NB4 (cell line): ENCODE measurements at regions not wholly inside any gene's neighbourhood (a gene's known extent, or its start where the extent isn't known, plus 50 kb on each side); places are given as distances from the start of the nearest gene placed in this dataset.

ENCODE experiments used
- DNase-seq: peaks from one replicate; pipeline ENCODE4 v3.0.0; 2010; ENCODE audit warnings: low read depth
- H3K4me3 ChIP-seq: one replicate; pipeline ENCODE4 v1.5.1; 2011; ENCODE audit warnings: mild to moderate bottlenecking, low read depth, low read length, moderate library complexity
- CTCF ChIP-seq: IDR thresholded peaks from one replicate; pipeline ENCODE4 v1.5.1; 2012; ENCODE audit warnings: low read depth, low read length
- MAX ChIP-seq: IDR thresholded peaks from 2 replicates; pipeline ENCODE4 v1.6.1; 2011; ENCODE audit warnings: low read depth, low read length
- MYC ChIP-seq: IDR thresholded peaks from 2 replicates; pipeline ENCODE4 v1.6.1; 2011; ENCODE audit warnings: low read depth, low read length
- POLR2A ChIP-seq: IDR thresholded peaks from 2 replicates; pipeline ENCODE4 v1.6.1; 2011; ENCODE audit warnings: mild to moderate bottlenecking; ENCODE audit not compliant: insufficient read length; ENCODE audit errors: extremely low read depth

- TF ChIP-seq MYC (no peak), CTCF (no peak), POLR2A (no peak), MAX (no peak)
- H3K4me3 ChIP-seq: no peak overlapping the region
- peak; percentile 81 for DNase-seq
Observed at GRCh38 chr6:6975459-6976111, 132.2 kb upstream of the RREB1 start.

- H3K4me3 ChIP-seq: no peak overlapping the region
- DNase-seq: no peak
- TF ChIP-seq POLR2A: no peak
- no peak for TF ChIP-seq MAX
- TF ChIP-seq MYC: no peak
- no peak for TF ChIP-seq CTCF
Observed at GRCh38 chr6:6976193-6976592, 131.6 kb upstream of the RREB1 start.

GRCh38 chr6:6978731-6979130 lies 129.0 kb upstream of the RREB1 start:
- no peak for DNase-seq
- H3K4me3 ChIP-seq: no peak overlapping the region
- TF ChIP-seq CTCF (no peak), POLR2A (no peak), MAX (no peak), MYC (no peak)

GRCh38 chr6:6980999-6981597 lies 126.7 kb upstream of the RREB1 start:
- no peak for DNase-seq

GRCh38 chr6:6981681-6982322 lies 126.0 kb upstream of the RREB1 start:
- no peak for TF ChIP-seq MYC
- TF ChIP-seq MAX: no peak
- no peak for TF ChIP-seq CTCF
- no peak for TF ChIP-seq POLR2A
- DNase-seq: no peak
- H3K4me3 ChIP-seq: no peak overlapping the region

More at GRCh38 chr6:6980999-6981597, 126.7 kb upstream of the RREB1 start:
- TF ChIP-seq CTCF: no peak
- TF ChIP-seq MYC: no peak
- no peak for TF ChIP-seq MAX
- no peak for TF ChIP-seq POLR2A
- H3K4me3 ChIP-seq: no peak overlapping the region
